ENCODE measurements at regions not wholly inside any gene's neighbourhood (a gene's known extent, or its start where the extent isn't known, plus 50 kb on each side); places are given as distances from the start of the nearest gene placed in this dataset.

DNA sequence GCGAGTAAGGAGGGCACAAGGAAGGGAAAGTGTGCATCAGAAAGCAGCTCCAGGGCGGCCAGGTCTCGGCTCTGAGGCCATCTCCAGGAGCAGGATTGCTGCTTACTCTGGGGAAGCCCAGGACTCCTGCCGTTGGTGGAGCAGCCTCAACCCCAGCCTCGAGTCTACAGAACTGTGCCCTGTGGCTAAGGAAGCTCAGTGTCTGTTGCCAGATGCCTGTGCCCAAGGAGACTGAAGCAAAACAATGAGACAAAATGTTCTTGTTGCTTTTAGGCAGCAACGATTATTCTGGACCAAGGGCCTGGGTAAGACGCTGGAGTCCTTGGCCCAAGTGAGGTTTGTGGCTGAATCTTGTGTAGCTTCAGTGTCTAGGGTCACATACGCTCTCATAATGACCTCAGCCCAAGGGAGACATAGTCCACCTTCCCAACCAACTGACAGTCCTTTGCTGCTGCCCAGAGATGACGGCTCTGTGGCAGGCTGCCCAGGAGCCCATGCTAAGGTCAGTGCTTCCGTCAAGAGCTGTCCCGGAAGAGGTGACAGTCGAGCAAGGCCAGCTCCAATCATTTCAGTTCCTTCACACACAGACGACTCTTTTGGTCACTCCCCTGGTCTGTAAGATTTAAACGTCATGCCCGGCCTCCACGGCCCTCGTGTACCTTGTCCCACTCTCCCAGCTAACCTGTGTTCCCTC, 223.8 kb downstream of the TTC32 start:
- DNase-seq, result no peak
- H3K27ac ChIP-seq (ENCODE audit: low read length), result no peak overlapping the region
- H3K9me3 ChIP-seq (replicated peaks; ENCODE audit: insufficient read depth, low read length), result no peaks in the 10 kb centered on the region
- H3K27me3 ChIP-seq (replicated peaks; ENCODE audit: insufficient read depth, low read length), result no peaks in the 10 kb centered on the region
- TF ChIP-seq EZH2phosphoT487 (IDR thresholded peaks at IDR 0.05; ENCODE audit: low read length), result no peak
- no peak for TF ChIP-seq EZH2 (optimal IDR thresholded peaks at IDR 0.05; ENCODE audit: low read depth, low read length)
- H4K20me1 ChIP-seq (ENCODE audit: insufficient read depth, low read length), result no peaks in the 10 kb centered on the region
- H3K4me2 ChIP-seq (ENCODE audit: low read depth, low read length), result no peak overlapping the region
- 0 out of 2 replicates have a peak, but pooled peaks cover 4% of the 10 kb centered on the region for H3K9me2 ChIP-seq (replicated peaks; ENCODE audit: insufficient read depth, low read length)
- no peaks in the 10 kb centered on the region for H3K36me3 ChIP-seq (replicated peaks; ENCODE audit: insufficient read depth, low read length)
- H2AFZ ChIP-seq (ENCODE audit: low read length), result no peak overlapping the region
- no peak overlapping the region for H3K4me3 ChIP-seq (ENCODE audit: low read length)
- no peaks in the 10 kb centered on the region for H3K79me2 ChIP-seq (ENCODE audit: low read length)
- H3K9ac ChIP-seq (ENCODE audit: low read length), result no peak overlapping the region
- H3K4me1 ChIP-seq (ENCODE audit: low read length), result no peaks in the 10 kb centered on the region
- no peaks in the 10 kb centered on the region for H3F3A ChIP-seq (ENCODE audit: insufficient read depth, low read length)

GRCh38 chr2:19677215-19677777, 224.5 kb downstream of the TTC32 start:
- H3K4me3 ChIP-seq (ENCODE audit: low read length), result no peak overlapping the region
- DNase-seq, result no peak
- H3K27ac ChIP-seq (ENCODE audit: low read length), result no peak overlapping the region
- 0 out of 2 replicates have a peak, but pooled peaks cover 4% of the 10 kb centered on the region for H3K9me2 ChIP-seq (replicated peaks; ENCODE audit: insufficient read depth, low read length)
- H3K4me2 ChIP-seq (ENCODE audit: low read depth, low read length), result no peak overlapping the region
- no peaks in the 10 kb centered on the region for H3K79me2 ChIP-seq (ENCODE audit: low read length)
- H3K36me3 ChIP-seq (replicated peaks; ENCODE audit: insufficient read depth, low read length), result no peaks in the 10 kb centered on the region
- no peak overlapping the region for H3K9ac ChIP-seq (ENCODE audit: low read length)
- TF ChIP-seq EZH2 (optimal IDR thresholded peaks at IDR 0.05; ENCODE audit: low read depth, low read length) (no peak), CTCF (IDR thresholded peaks at IDR 0.05; ENCODE audit: low read length) (no peak), EZH2phosphoT487 (IDR thresholded peaks at IDR 0.05; ENCODE audit: low read length) (no peak)
- H4K20me1 ChIP-seq (ENCODE audit: insufficient read depth, low read length), result no peaks in the 10 kb centered on the region
- H3K27me3 ChIP-seq (replicated peaks; ENCODE audit: insufficient read depth, low read length), result no peaks in the 10 kb centered on the region
- no peaks in the 10 kb centered on the region for H3F3A ChIP-seq (ENCODE audit: insufficient read depth, low read length)
- no peaks in the 10 kb centered on the region for H3K9me3 ChIP-seq (replicated peaks; ENCODE audit: insufficient read depth, low read length)
- no peaks in the 10 kb centered on the region for H3K4me1 ChIP-seq (ENCODE audit: low read length)
- H2AFZ ChIP-seq (ENCODE audit: low read length), result no peak overlapping the region

GRCh38 chr2:19676770-19677169, 225.0 kb downstream of the TTC32 start:
- TF ChIP-seq EZH2 (optimal IDR thresholded peaks at IDR 0.05; ENCODE audit: low read depth, low read length) (no peak), EZH2phosphoT487 (IDR thresholded peaks at IDR 0.05; ENCODE audit: low read length) (no peak), CTCF (IDR thresholded peaks at IDR 0.05; ENCODE audit: low read length) (no peak)
- H3K27me3 ChIP-seq (replicated peaks; ENCODE audit: insufficient read depth, low read length), result no peaks in the 10 kb centered on the region
- DNase-seq, result no peak

More at GRCh38 chr2:19676770-19677169, 225.0 kb downstream of the TTC32 start:
- Histone ChIP-seq H3K36me3 (replicated peaks; ENCODE audit: insufficient read depth, low read length) (no peaks in the 10 kb centered on the region), H3K79me2 (ENCODE audit: low read length) (no peaks in the 10 kb centered on the region), H3K4me2 (ENCODE audit: low read depth, low read length) (no peak overlapping the region), H3K4me3 (ENCODE audit: low read length) (no peak overlapping the region), H3K9me2 (replicated peaks; ENCODE audit: insufficient read depth, low read length) (0 out of 2 replicates have a peak, but pooled peaks cover 4% of the 10 kb centered on the region), H3K9me3 (replicated peaks; ENCODE audit: insufficient read depth, low read length) (no peaks in the 10 kb centered on the region), H4K20me1 (ENCODE audit: insufficient read depth, low read length) (no peaks in the 10 kb centered on the region), H3K9ac (ENCODE audit: low read length) (no peak overlapping the region), H3K27ac (ENCODE audit: low read length) (no peak overlapping the region), H3K4me1 (ENCODE audit: low read length) (no peaks in the 10 kb centered on the region), H3F3A (ENCODE audit: insufficient read depth, low read length) (no peaks in the 10 kb centered on the region), H2AFZ (ENCODE audit: low read length) (no peak overlapping the region)

All from MM.1S (cell line).